GM18907 (cell line): ENCODE measurements at regions not wholly inside any gene's neighbourhood (a gene's known extent, or its start where the extent isn't known, plus 50 kb on each side); places are given as distances from the start of the nearest gene placed in this dataset.
"Not testable (repeated sequence)": the region's sequence is repeated elsewhere in the genome, so short reads cannot be mapped to it uniquely, and the experiment has no call there.

ENCODE experiments used
- ATAC-seq: cut with Tn5 transposase; IDR thresholded peaks from one replicate; pipeline ENCODE4 v1.9.1; 2021; ENCODE audit warnings: mild to moderate bottlenecking, moderate library complexity; ENCODE audit not compliant: unreplicated experiment

GRCh38 chr21:35202431-35202830 lies 153.3 kb upstream of the RUNX1 start:
- ATAC-seq, result no peak

- no peak for ATAC-seq
Measured at GRCh38 chr21:35201799-35202198, 152.7 kb upstream of the RUNX1 start.

GRCh38 chr21:35201288-35201687 lies 152.2 kb upstream of the RUNX1 start:
- ATAC-seq, result no peak

- no peak for ATAC-seq
Measured at GRCh38 chr21:35199733-35200015, 150.6 kb upstream of the RUNX1 start.

GRCh38 chr21:35198982-35199732 lies 150.1 kb upstream of the RUNX1 start:
- no peak for ATAC-seq

GRCh38 chr21:35198565-35198964 lies 149.5 kb upstream of the RUNX1 start:
- no peak for ATAC-seq

- no peak for ATAC-seq
Measured at GRCh38 chr21:35197992-35198431, 148.9 kb upstream of the RUNX1 start.

- ATAC-seq, result no peak
Measured at GRCh38 chr21:35197191-35197590, 148.1 kb upstream of the RUNX1 start.

GRCh38 chr21:35196128-35196527 lies 147.0 kb upstream of the RUNX1 start:
- no peak for ATAC-seq

GRCh38 chr21:35195232-35195631 lies 146.1 kb upstream of the RUNX1 start:
- no peak for ATAC-seq

GRCh38 chr21:35191754-35192153 lies 142.7 kb upstream of the RUNX1 start:
- ATAC-seq, result no peak

GRCh38 chr21:35191128-35191527 lies 142.0 kb upstream of the RUNX1 start:
- no peak for ATAC-seq

- ATAC-seq, result no peak
Measured at GRCh38 chr21:35190201-35190701, 141.1 kb upstream of the RUNX1 start.

GRCh38 chr21:35189077-35189863 lies 140.2 kb upstream of the RUNX1 start:
- ATAC-seq, result peak; percentile 96

GRCh38 chr21:35183389-35183788 lies 134.3 kb upstream of the RUNX1 start:
- not testable (repeated sequence) for ATAC-seq

GRCh38 chr21:35179990-35180540 lies 131.0 kb upstream of the RUNX1 start:
- ATAC-seq, result no peak

GRCh38 chr21:35178827-35179226 lies 129.7 kb upstream of the RUNX1 start:
- no peak for ATAC-seq

GRCh38 chr21:35178098-35178497 lies 129.0 kb upstream of the RUNX1 start:
- ATAC-seq, result no peak

GRCh38 chr21:35172231-35172630 lies 123.1 kb upstream of the RUNX1 start:
- ATAC-seq, result no peak

GRCh38 chr21:35171385-35171784 lies 122.3 kb upstream of the RUNX1 start:
- ATAC-seq, result no peak

GRCh38 chr21:35170818-35171217 lies 121.7 kb upstream of the RUNX1 start:
- no peak for ATAC-seq

- no peak for ATAC-seq
Measured at GRCh38 chr21:35170244-35170643, 121.1 kb upstream of the RUNX1 start.
